ENCODE measurements at regions not wholly inside any gene's neighbourhood (a gene's known extent, or its start where the extent isn't known, plus 50 kb on each side); places are given as distances from the start of the nearest gene placed in this dataset.

- Histone ChIP-seq H3K36me3 (ENCODE audit: insufficient read depth, low read length) (no peaks in the 10 kb centered on the region), H2AFZ (ENCODE audit: low read depth, low read length) (peak overlapping the region; percentile 51; the same call in 1 of the 2 replicates), H4K20me1 (ENCODE audit: insufficient read depth, low read length) (no peaks in the 10 kb centered on the region), H3K27me3 (ENCODE audit: insufficient read depth, low read length, poor library complexity) (no peaks in the 10 kb centered on the region), H3K4me3 (ENCODE audit: low read depth in 1 of 2, low read length in 2 of 2) (no peak overlapping the region), H3K79me2 (ENCODE audit: insufficient read depth, low read length) (no peaks in the 10 kb centered on the region), H3K9me3 (ENCODE audit: insufficient read depth, low read length, severe bottlenecking) (peaks cover 6% of the 10 kb centered on the region), H3K4me2 (ENCODE audit: insufficient read depth, low read length) (no peak overlapping the region), H3K9ac (ENCODE audit: low read depth, low read length) (no peak overlapping the region), H3K27ac (ENCODE audit: low read length) (no peak overlapping the region; the same call in 1 of the 2 replicates), H3K4me1 (ENCODE audit: insufficient read depth, low read length) (no peaks in the 10 kb centered on the region)
- ATAC-seq (ENCODE audit: insufficient read depth, low read depth) (no peak), DNase-seq (no peak)
- TF ChIP-seq EZH2 (IDR thresholded peaks at IDR 0.05; ENCODE audit: borderline replicate concordance, low read depth, low read length, severe bottlenecking) (no peak), CTCF (IDR thresholded peaks at IDR 0.05; ENCODE audit: borderline replicate concordance, extremely low read depth, low read length, poor library complexity, severe bottlenecking) (no peak)
Measured at GRCh38 chr4:65195002-65195401, 475.3 kb downstream of the EPHA5 start.

GRCh38 chr4:65193985-65194384 is 476.3 kb downstream of the EPHA5 start:
- DNase-seq: no peak
- 0 out of 3 replicates have a peak, but pooled peaks have one; percentile 19 for ATAC-seq (ENCODE audit: insufficient read depth, low read depth)
- H3K4me2 ChIP-seq (ENCODE audit: insufficient read depth, low read length): no peak overlapping the region
- no peaks in the 10 kb centered on the region for H3K27me3 ChIP-seq (ENCODE audit: insufficient read depth, low read length, poor library complexity)
- H3K9ac ChIP-seq (ENCODE audit: low read depth, low read length): no peak overlapping the region
- H3K9me3 ChIP-seq (ENCODE audit: insufficient read depth, low read length, severe bottlenecking): peaks cover 13% of the 10 kb centered on the region
- H3K36me3 ChIP-seq (ENCODE audit: insufficient read depth, low read length): no peaks in the 10 kb centered on the region
- no peaks in the 10 kb centered on the region for H4K20me1 ChIP-seq (ENCODE audit: insufficient read depth, low read length)
- no peak overlapping the region for H3K27ac ChIP-seq (ENCODE audit: low read length)
- H2AFZ ChIP-seq (ENCODE audit: low read depth, low read length): peak overlapping the region; percentile 51; the same call in 1 of the 2 replicates
- no peaks in the 10 kb centered on the region for H3K4me1 ChIP-seq (ENCODE audit: insufficient read depth, low read length)
- no peak for TF ChIP-seq CTCF (IDR thresholded peaks at IDR 0.05; ENCODE audit: borderline replicate concordance, extremely low read depth, low read length, poor library complexity, severe bottlenecking)
- TF ChIP-seq EZH2 (IDR thresholded peaks at IDR 0.05; ENCODE audit: borderline replicate concordance, low read depth, low read length, severe bottlenecking): no peak
- no peaks in the 10 kb centered on the region for H3K79me2 ChIP-seq (ENCODE audit: insufficient read depth, low read length)
- no peak overlapping the region for H3K4me3 ChIP-seq (ENCODE audit: low read depth in 1 of 2, low read length in 2 of 2)

- Histone ChIP-seq H3K27ac (ENCODE audit: low read length) (no peak overlapping the region), H4K20me1 (ENCODE audit: insufficient read depth, low read length) (no peaks in the 10 kb centered on the region), H3K4me3 (ENCODE audit: low read depth in 1 of 2, low read length in 2 of 2) (no peak overlapping the region), H2AFZ (ENCODE audit: low read depth, low read length) (no peak overlapping the region), H3K9ac (ENCODE audit: low read depth, low read length) (no peak overlapping the region), H3K9me3 (ENCODE audit: insufficient read depth, low read length, severe bottlenecking) (peaks cover 13% of the 10 kb centered on the region), H3K4me2 (ENCODE audit: insufficient read depth, low read length) (no peak overlapping the region), H3K79me2 (ENCODE audit: insufficient read depth, low read length) (no peaks in the 10 kb centered on the region), H3K4me1 (ENCODE audit: insufficient read depth, low read length) (no peaks in the 10 kb centered on the region), H3K27me3 (ENCODE audit: insufficient read depth, low read length, poor library complexity) (no peaks in the 10 kb centered on the region), H3K36me3 (ENCODE audit: insufficient read depth, low read length) (no peaks in the 10 kb centered on the region)
- ATAC-seq (ENCODE audit: insufficient read depth, low read depth) (no peak), DNase-seq (no peak)
- TF ChIP-seq EZH2 (IDR thresholded peaks at IDR 0.05; ENCODE audit: borderline replicate concordance, low read depth, low read length, severe bottlenecking) (no peak), CTCF (IDR thresholded peaks at IDR 0.05; ENCODE audit: borderline replicate concordance, extremely low read depth, low read length, poor library complexity, severe bottlenecking) (no peak)
Measured at GRCh38 chr4:65190780-65191179, 479.5 kb downstream of the EPHA5 start.

GRCh38 chr4:65175585-65175984 is 494.7 kb downstream of the EPHA5 start:
- no peak for TF ChIP-seq CTCF (IDR thresholded peaks at IDR 0.05; ENCODE audit: borderline replicate concordance, extremely low read depth, low read length, poor library complexity, severe bottlenecking)
- no peak for TF ChIP-seq EZH2 (IDR thresholded peaks at IDR 0.05; ENCODE audit: borderline replicate concordance, low read depth, low read length, severe bottlenecking)
- no peaks in the 10 kb centered on the region for H3K27me3 ChIP-seq (ENCODE audit: insufficient read depth, low read length, poor library complexity)
- no peaks in the 10 kb centered on the region for H3K9me3 ChIP-seq (ENCODE audit: insufficient read depth, low read length, severe bottlenecking)
- no peaks in the 10 kb centered on the region for H3K4me1 ChIP-seq (ENCODE audit: insufficient read depth, low read length)
- DNase-seq (no peak), ATAC-seq (ENCODE audit: insufficient read depth, low read depth) (no peak)
- no peak overlapping the region for H3K9ac ChIP-seq (ENCODE audit: low read depth, low read length)
- H3K4me3 ChIP-seq (ENCODE audit: low read depth in 1 of 2, low read length in 2 of 2): no peak overlapping the region
- no peak overlapping the region for H2AFZ ChIP-seq (ENCODE audit: low read depth, low read length)
- H4K20me1 ChIP-seq (ENCODE audit: insufficient read depth, low read length): no peaks in the 10 kb centered on the region
- H3K4me2 ChIP-seq (ENCODE audit: insufficient read depth, low read length): no peak overlapping the region
- H3K27ac ChIP-seq (ENCODE audit: low read length): no peak overlapping the region
- no peaks in the 10 kb centered on the region for H3K79me2 ChIP-seq (ENCODE audit: insufficient read depth, low read length)
- H3K36me3 ChIP-seq (ENCODE audit: insufficient read depth, low read length): no peaks in the 10 kb centered on the region
